HG02763 (cell line): ENCODE measurements at regions not wholly inside any gene's neighbourhood (a gene's known extent, or its start where the extent isn't known, plus 50 kb on each side); places are given as distances from the start of the nearest gene placed in this dataset.

Experiments used
- ATAC-seq: cut with Tn5 transposase; IDR thresholded peaks from one replicate; pipeline ENCODE4 v1.9.1; 2021; ENCODE audit warnings: mild to moderate bottlenecking, moderate library complexity; ENCODE audit not compliant: unreplicated experiment

DNA sequence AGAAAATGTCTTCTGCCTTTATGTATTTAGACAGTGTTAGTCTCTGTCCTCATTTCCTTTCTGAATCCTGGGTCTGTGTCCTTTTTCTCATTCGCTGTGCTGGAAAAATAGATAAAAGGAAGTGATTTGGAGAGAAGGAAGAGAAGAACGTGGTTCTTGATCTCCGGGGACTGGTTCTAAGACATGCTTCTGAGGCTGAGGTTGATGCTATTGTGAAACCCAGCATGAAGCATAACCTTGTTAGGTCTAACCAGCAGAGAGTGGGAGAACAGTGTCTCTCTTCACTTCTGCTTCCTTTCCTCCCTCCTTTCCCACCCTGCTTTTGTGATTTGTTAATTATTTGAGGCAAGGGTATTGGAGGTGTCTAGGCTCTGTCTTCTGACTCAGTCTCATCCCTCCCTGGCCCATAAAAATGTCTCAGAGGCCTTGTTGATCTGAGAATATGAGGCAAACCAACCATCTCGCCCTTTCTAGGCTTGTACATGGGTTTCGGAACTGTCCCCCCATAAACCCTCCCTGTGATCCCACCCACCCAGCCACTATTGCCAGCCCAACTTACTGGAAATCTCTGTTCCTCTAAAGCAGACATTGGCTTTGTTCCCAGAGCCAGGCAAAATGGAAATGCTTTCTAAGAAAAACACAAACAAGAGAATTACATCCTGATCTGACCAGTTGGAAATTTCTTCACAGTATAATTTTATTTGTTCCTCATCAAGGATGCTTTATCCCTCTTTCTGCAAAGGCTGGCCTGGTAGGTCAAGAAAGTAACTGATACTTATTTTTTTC lies 360.6 kb upstream of the TNP1 start:
- ATAC-seq: no peak

DNA sequence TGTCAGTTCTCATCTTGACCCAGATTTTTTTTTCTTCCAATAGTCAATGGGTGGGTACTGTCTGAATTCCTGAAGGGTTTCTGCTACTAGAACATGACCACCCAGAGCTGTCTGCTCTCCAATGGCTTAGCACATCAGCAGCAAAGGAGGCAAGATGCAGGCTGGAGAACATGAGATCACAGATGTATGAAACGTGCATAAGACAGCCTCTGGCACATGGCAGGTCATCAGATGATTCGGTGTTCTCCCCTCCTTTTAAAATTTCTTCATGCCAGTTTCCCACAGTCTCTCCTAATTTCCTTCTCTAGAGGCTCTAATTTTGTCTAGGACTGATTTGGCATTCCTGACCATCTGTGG lies 359.3 kb upstream of the TNP1 start:
- ATAC-seq: no peak

DNA sequence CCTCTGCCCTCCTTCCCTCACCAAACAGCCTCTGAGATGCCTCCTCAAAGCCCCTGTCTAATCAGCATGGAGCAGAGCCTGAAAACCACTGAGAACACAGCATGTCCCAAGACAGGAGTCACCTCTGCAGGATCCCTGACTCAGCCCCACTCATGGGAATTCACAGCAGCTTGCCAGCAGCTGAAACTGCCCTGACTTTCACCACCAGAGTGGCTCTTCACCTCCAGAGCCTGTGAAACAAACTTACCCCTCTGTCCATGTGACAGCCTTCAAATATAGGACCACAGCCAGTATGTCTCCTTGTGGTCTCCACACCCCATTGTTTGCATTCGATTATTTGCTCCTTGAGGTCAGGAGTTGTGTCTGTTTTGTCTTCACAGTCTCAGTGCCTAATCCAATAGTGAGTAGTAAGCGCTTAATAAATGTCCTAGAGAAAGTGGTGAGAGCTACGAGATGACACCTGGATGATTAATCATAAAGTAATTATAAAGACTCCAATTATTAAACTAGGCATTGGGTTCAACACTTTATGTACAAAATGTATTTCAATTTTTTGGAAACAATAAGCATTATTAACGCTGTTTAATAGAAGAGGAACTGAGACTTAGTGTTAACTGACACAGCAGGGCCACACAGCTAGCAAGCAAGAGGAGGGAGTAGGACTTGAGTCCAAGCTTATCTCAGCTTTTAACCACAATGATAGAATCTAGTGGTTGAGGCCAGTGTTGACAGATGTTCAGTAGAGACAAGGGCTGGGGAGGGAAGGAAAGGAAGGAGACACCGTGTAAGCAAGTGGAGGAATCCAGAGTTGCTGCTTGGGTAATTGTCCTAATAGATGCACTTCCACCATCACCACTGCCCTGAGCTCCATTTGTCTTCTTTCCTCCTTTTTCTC lies 358.7 kb upstream of the TNP1 start:
- peak; percentile 58 for ATAC-seq

DNA sequence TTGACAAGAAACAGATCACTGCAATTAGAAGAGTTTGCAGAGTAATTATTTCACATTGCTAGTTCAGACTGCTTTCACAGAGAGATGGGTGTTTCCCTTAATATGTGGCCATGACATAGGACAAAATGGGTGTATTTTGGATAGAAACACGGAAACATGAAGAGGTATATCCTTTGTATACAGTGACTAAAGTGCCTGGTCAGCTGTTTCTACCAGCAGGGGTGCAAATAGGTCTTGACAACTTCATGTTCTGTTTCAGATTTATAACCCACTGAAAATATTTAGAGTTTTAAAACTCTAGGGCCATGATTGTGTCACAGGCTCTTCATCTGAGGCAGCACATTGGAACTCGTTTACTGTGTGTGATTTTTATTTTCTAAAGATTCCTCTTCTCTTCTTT lies 357.1 kb upstream of the TNP1 start:
- ATAC-seq: no peak

DNA sequence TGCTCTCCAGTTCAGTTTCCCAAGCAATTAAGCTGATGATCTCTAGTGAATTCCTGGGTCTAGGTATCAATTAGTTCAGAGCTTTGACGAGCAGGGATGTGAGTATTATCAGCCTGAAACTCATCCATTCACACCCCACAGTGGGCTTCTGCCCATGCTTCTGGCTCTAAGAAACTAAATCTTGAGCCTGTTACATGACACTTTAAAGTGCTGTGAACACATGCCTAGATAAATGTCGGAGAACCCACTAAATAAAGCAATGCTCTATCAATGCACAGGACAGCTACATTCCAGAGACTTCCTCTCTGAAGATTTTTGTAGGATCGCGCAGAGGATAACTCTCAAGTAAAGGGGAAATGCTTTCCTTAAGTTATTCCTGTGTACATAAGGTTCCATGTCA lies 356.5 kb upstream of the TNP1 start:
- no peak for ATAC-seq

DNA sequence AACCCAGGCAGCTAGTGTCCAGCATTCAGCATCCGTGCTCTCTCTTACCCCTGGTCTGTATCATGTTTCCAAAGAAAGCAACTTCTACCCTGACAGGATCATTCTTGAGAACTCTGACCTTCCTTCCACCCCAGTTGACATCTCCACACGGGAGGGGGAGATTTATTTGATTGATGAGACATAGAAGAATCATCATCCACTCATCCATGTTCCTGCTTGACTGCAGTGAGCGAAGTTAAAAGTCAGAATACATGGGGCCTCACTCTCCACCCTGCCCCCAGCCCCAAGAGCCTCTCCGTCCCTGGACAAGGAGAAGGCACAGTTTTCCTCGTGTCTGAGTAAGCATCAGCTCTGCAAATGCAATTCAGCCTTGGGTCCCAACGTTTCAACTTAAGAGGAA lies 356.0 kb upstream of the TNP1 start:
- no peak for ATAC-seq

DNA sequence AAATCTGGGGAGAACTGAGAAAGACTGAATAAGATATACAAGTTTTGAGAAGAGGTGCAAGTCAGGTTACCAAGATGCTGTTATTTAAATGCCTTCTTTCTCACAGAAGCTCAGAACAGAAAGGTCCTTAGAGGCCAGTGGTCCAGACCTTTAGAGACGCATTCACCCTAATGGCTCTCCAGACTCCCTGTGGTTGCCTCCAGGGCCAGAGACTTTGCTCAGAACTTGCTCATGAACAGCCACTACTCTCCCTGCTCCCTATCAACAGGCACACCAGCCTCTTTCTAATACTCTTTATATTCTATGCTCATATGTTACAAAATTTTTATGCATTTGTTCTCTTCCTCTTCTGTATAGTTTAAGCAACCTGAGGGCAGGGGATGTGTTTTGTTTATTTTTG lies 349.0 kb upstream of the TNP1 start:
- no peak for ATAC-seq

DNA sequence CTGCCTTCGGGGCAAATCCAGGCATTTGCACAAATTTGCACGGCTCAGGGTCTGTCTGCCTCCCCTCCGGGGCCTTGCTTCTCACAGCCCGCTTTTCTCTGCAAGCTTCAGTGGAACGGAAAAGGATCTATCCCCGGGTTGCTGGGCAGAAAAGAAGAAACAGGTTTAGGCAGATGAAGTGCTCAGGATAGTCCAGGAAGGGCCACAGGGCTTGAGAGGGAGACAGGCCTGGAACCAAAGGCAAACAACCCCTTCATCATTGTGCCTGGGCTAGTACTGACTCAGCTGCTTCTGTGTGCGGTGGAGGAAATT lies 347.8 kb upstream of the TNP1 start:
- no peak for ATAC-seq

DNA sequence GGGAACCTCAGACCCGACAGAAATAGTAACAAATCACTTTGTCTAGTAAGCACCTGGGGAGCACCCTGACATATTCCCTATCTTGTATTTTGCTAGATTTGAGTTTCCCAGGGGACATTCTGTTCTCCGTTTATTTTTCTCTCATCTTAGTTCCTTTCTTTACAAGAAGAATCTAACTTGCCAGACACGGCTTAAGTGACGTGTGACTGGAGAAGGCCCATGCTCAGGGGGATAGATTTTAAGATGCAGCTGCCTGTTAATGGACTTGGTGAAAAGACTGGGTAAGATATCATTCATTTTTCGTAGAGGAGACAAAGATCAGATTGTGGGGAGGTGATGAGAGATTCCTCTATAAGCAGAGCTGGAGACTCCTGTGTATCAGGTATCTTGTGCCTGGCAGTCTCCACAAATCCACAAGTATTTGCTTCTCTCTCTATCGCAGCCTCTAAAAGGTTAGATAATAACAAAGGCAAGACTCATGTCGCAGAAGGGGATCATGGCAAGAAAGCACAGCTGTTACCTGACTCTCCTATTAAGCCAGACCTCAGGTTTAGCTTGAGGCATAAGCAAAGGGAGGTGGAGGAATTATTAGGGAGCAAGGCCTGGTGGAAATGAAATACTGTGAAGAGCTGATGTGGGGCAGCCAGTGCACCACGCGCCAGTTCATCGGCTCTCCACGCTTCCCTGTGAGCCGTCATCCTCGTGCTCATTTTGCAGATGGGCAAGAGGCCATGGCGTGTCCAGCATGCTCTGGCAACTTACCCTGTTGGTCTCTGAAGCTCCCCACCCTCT lies 347.2 kb upstream of the TNP1 start:
- no peak for ATAC-seq

DNA sequence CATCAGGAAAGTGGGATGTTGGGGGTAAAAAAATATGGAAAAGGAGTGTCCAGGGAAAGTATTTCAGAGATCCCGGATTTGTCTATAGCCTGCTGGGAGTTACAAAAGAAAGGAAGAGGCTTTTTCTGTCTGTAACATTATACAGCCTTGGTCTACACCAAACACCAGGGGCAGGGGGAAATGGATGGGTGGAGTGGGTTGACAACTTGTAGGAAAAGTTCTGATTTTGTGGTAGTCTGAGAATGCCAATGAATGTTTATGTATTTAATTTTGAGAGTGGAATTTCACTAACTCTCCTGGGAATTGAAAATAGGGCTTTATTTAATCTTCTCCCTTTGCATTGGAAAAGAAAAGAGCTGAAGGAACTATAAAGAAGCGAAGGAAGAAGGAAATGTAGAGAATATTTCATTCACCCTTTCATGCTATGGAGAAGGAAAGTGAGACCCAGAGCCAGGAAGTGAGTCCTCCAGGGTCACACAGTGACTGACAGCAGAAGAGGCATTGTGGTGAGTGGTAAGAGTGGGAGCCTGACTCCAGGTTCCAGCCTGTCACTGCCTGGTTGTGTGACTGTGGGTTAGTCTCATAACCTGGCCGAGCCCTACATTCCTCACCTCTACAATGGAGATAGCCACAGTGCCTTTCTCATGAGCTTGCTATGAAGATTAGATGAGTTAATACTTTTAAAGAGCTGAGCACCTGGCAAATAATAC lies 346.3 kb upstream of the TNP1 start:
- ATAC-seq: no peak

DNA sequence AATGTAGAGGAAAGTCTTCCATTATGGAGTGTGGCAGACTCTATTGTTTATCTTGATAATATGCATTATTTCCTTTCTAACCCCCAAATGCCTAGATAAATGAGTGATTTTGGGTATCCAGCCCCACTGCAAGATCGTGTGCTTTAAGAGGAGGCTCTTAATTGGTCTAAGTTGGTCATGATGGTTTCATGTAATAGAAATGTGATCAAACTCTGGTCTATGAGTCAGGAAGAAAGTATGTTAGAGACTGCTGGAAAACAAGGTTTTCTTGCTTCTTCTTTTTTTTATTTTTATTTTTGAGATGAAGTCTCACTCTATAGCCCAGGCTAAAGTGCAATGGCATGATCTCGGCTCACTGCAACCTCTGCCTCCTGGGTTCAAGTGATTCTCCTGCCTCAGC lies 344.5 kb upstream of the TNP1 start:
- ATAC-seq: no peak

DNA sequence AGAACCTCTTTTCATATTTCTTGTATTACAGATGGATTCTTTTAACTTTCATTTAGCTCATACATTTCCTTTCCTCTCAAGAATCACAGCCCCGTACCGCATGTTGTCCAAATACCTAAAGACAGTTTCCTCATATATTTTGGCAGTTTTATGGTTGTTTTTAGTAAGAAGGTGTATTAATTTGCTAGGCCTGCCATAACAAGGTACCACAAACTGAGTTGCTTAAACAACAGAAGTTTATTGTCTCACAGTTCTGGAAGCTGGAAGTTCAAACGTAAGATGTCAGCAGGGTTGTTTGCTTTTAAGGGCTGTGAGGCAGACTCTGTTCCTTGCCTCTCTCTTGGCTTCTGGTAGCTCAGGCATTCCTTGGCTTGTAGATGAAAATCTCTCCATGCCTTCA lies 343.2 kb upstream of the TNP1 start:
- ATAC-seq: no peak

DNA sequence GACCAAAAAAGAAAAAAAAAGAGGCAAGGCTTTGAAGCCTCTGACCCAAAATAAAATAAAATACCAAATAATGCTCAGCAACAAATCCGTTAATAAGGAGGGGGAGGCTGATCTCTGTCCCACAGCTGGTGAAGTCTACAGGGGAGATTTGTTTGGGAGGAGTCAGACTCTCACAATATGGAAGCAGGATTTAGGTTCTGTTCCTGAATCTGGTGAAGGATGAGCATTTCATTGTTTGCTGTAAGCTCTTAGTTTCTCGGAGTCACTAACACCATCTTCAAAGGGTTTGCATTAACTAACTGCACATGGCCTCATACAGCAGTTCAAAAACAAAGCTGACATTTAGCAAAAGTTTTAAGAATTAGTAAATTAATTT lies 339.4 kb upstream of the TNP1 start:
- ATAC-seq: no peak

DNA sequence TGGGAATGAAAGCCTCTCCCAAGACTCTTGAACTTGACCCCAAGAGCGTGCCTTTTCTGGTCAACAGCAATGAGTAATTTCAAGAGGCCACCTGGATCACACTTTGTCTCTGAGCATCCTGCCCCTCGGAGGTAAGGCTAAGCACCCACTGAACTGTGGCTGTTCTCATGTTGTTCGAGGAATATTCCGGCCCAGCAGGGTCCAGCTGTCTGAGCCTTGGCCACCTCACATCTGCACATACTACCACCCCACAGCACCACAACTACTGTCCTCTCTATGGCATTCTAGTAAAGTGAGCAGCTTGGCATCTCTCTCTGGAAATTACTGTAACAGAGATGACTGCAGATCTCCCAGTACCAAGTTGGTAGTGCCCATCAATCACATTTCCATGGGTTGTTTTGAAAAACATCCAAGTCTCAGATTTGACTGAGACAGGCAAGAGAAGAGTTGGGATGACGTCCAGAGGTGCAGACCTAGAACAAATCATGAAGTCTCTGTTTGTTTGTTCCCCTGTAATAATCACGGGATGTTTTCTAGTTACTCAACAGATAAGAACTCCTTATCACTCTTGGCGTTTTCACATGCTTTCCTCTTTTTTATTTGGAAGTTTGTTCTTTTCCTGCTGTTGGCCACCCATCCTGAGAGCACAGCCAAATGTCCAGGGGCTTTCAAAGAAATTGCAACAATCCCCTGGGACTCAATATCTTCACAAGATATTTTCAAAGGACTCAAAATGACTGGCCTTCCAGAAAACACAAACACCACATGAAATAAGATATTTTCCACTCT lies 336.0 kb upstream of the TNP1 start:
- ATAC-seq: no peak

DNA sequence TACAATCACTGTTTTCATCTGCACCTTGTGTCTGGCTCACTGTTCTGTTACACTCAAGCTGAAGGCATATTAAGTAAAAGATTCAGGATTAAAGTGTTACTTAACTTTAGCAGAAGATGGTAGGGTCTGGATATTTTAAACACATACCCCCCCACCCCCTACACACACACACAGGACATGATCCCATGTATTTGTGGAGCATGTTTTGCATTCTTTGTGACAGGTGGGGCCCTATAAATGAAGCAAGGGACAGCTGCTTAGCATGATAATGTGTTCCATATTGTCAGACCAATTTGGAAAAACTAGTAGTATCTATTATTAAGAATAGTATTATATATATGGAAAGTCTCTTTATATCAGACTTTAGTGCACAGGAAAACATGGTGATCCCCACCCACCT lies 335.2 kb upstream of the TNP1 start:
- ATAC-seq: no peak

DNA sequence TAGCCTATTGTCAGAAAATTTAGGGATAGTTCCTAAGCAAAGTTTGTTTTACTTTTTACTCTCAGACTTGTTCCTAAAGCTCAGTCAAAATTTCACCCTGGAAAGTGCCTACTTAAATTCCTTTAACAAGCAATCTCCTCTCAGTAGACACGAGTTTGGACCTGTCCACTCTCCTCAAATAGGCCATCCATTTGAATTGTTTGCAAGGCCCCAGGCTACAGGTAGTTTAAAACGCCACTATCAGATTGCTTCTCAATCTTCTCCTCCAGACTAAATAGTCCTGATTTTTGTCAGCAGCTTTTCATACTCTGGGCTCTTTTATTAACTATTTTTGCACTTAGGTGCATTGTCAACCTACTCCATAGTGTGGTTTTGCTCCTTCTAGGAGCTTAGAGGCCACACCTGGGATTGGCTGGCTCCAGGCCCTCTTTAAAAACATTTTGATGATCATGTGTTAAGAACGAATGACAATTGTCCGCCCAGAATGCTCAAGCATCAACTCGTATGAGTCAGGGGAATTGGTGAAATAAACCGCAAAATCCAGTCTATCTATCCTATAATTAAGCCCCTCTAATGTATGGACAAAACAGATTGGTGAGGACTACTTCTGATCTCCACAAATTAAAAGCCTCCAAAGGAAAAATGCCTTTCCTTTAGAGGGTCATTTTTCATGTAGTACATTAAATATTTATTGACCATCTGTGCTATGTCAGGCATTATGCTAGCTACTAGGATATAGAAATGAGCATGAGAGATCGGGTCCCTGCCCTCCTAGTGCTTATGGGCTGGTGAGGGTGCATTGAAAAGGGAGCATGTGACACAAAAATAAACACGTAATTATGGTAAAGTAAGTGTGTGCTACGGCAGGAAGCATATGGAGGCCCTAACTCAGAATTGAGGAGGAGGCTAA lies 333.8 kb upstream of the TNP1 start:
- ATAC-seq: no peak

DNA sequence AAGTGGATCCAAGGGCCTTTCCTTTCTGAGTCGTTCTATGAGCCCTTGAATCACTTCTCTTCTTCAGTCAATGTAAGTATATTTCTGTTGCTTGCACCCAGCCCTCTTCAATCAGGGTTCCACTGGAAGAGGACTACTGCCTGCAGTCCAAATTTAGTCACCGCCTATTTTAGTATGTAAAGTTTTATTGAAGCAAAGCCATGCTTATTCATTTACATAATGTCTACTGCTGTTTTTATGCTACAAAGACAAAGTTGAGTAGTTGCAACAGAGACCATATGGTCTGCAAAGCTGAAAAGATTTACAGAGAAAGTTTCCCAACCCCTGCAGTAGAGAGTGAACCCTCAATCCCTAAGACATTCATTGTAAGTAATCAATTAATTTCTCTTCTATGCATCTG lies 332.5 kb upstream of the TNP1 start:
- ATAC-seq: no peak

DNA sequence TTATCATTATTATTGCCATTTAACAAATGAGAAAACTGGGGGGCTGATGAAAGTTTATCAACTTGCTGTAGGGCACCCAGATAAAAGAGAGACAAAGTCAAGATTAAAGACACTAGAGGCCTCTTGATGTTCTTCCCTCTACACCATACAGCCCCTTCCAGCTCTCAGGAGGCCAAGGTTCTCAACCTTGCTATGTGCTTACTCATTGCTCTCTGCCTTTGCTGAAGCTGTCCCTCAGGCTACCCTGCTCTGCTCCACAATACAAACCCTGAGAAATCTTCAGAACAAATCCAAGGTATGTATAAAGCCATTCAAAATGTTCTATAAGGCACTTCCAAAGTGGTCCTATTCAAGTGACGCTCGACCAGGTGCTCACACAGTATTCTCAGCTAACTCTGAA lies 329.9 kb upstream of the TNP1 start:
- ATAC-seq: no peak

DNA sequence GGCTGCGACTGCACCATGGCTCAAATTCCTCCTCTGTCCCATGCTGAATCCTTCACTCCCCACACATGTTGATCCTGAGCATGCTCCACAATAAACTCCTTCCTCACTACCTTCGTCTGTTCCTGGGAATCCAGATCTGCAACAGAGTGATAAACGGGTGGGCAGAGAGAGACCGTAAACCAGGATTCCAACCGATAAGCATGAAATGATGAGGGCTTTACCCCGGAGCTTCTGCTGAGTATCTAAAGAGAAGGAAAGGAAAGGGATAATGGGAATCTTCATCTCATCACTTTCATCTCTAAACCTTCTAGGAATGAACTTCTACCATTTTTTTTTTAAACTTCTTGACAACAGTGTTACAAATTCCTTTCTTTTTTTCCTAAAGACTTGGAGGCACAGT lies 329.3 kb upstream of the TNP1 start:
- no peak for ATAC-seq
